Right lobe of liver (tissue), 6 donors: ENCODE measurements at regions not wholly inside any gene's neighbourhood (a gene's known extent, or its start where the extent isn't known, plus 50 kb on each side); places are given as distances from the start of the nearest gene placed in this dataset.

Source experiments
- ATAC-seq, 4 donors: fragments of 200-7000 bp; cut with Tn5 transposase; one replicate each; pipeline ENCODE4 v1.9.1; 2020; ENCODE audit warnings: mild to moderate bottlenecking in 4 of 4, moderate library complexity in 4 of 4
- DNase-seq, 3 donors: peaks; one replicate each; pipeline ENCODE4 v3.0.0-alpha.2; 2020
- H3K27ac ChIP-seq, 3 donors: fragments of 200-600 bp; one replicate each; pipeline ENCODE4 v1.8.0; 2022
- H3K27me3 ChIP-seq, 2 donors: fragments of 200-600 bp; one replicate each; pipeline ENCODE4 v1.8.0; 2022
- H3K36me3 ChIP-seq, 4 donors: fragments of 200-600 bp; sonication (generic) in 1 of 4; one replicate each; pipeline versions ENCODE4 v1.5.1 to v1.8.0; 2017 to 2022; ENCODE audit warnings: control low read depth in 1 of 4
- H3K4me1 ChIP-seq, 4 donors: fragments of 200-600 bp; sonication (generic) in 1 of 4; one replicate each; pipeline versions ENCODE4 v1.5.1 to v1.8.0; 2017 to 2022; ENCODE audit warnings: control low read depth in 1 of 4
- H3K4me3 ChIP-seq, 3 donors: fragments of 200-600 bp; one replicate each; pipeline ENCODE4 v1.8.0; 2022
- H3K9me3 ChIP-seq, 4 donors: fragments of 200-600 bp; sonication (generic) in 1 of 4; one replicate each; pipeline versions ENCODE4 v1.5.1 to v1.8.0; 2017 to 2022; ENCODE audit warnings: control low read depth in 1 of 4
- CTCF ChIP-seq, 4 donors: fragments of 200-600 bp in 3 of 4; fragments of 450-650 bp in 1 of 4; IDR thresholded peaks; one replicate each; pipeline versions ENCODE4 v1.5.1 to v1.8.0; 2016 to 2022; ENCODE audit warnings: antibody characterized with exemption in 4 of 4, mild to moderate bottlenecking in 2 of 4
- POLR2A ChIP-seq: fragments of 450-650 bp; IDR thresholded peaks from one replicate; pipeline ENCODE4 v1.6.1; 2017; ENCODE audit warnings: antibody characterized with exemption, mild to moderate bottlenecking
- WGBS: methylation state at CpG from one replicate; pipeline ENCODE4 v1.1.6; 2018; ENCODE audit warnings: low coverage, low lambda C conversion rate; ENCODE audit not compliant: insufficient coverage; ENCODE audit errors: missing lambda C conversion rate; 5-methylcytosine and 5-hydroxymethylcytosine counted together
- intact Hi-C, 2 donors: fragments of 100-400 bp; cut with DNase I; formaldehyde crosslinking; loops; one replicate each; pipeline versions ENCODE4 v1.11.2 to v1.14.1; 2022
- donor health status: DM: no; HTN: yes; CAD: no.
- donor health status: DM: no; HTN: no; CAD: no.
- donor health status: DM: no; HTN: no; CAD: no.
- donor health status: DM: no; HTN: yes; CAD: no.
- donor health status: DM: no; HTN: yes; CAD: no.

GRCh38 chr2:168348076-168348475 is 100.7 kb upstream of the STK39 start:
- intact Hi-C loops = loop anchor here (5.0 to 10.0 kb wide), 2 partner anchors 407 to 409 kb away; no protein-coding TSS in a partner anchor
- WGBS = 63% methylated on average over 2 of the region's 2 CpGs
- Histone ChIP-seq H3K27me3 (no peaks in the 10 kb centered on the region), H3K27ac (no peak overlapping the region), H3K36me3 (no peaks in the 10 kb centered on the region), H3K9me3 (no peaks in the 10 kb centered on the region), H3K4me3 (no peak overlapping the region), H3K4me1 (peaks cover 0 to 7% (median 0%) of the 10 kb centered on the region in 4 donors)
- TF ChIP-seq POLR2A = no peak
- TF ChIP-seq CTCF (IDR thresholded peaks at IDR 0.05) = peak in 3 of 4 donors; percentile 29 to 32 (median 32)
- no peak for DNase-seq
- ATAC-seq = peak; percentile 50 to 66 (median 56)

DNA sequence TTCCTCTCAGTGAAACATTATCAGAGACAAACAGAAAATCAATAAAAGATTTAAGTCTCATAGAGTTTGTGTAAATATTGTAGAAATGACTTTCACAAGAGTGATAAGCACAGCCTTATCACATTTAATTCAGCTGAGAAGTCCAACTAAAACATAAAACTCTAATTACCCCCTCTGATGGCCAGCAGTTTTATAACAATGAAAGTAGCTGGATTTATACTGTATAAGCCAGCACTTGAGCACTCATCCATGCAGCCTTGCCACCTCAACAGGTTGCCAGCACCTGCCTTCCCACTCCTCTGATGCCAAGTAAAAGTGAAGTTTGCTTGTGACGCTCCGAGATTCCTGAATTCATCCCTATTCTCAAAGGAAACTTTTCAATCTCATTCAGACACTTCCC is 103.0 kb upstream of the STK39 start:
- intact Hi-C loops = no loop called here
- H3K36me3 ChIP-seq = no peaks in the 10 kb centered on the region
- ATAC-seq (peak; percentile 22 to 55 (median 37)), DNase-seq (no peak)
- H3K4me1 ChIP-seq = peaks cover 0 to 7% (median 0%) of the 10 kb centered on the region in 4 donors
- WGBS = 63% methylated on average over 2 of the region's 2 CpGs
- no peaks in the 10 kb centered on the region for H3K9me3 ChIP-seq
- TF ChIP-seq CTCF (IDR thresholded peaks at IDR 0.05) (peak in 3 of 4 donors; percentile 3 to 13 (median 10)), POLR2A (no peak)
- no peaks in the 10 kb centered on the region for H3K27me3 ChIP-seq
- no peak overlapping the region for H3K27ac ChIP-seq
- H3K4me3 ChIP-seq = no peak overlapping the region

DNA sequence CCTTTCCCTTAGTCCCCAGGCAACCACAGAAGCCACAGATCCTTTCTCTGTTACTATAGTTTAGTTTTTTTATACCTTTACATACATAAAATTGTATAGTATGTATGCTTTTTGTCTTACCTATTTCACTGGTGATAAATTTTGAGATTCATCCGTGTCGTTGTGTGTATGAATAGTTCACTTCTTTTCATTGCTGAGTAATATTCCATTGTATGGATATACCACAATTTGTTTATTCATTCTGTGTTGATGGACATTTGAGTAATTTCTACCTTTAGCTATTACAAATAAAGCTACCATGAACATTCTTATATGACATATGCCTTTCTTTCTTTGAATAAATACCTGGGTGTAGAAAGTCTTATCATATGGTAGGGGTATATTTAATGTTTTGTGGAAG is 102.8 kb upstream of the CERS6 start:
- Histone ChIP-seq H3K36me3 (no peaks in the 10 kb centered on the region), H3K27me3 (no peaks in the 10 kb centered on the region), H3K9me3 (no peaks in the 10 kb centered on the region), H3K4me1 (peaks cover 0 to 7% (median 0%) of the 10 kb centered on the region in 4 donors), H3K4me3 (no peak overlapping the region), H3K27ac (no peak overlapping the region)
- ATAC-seq = no peak
- 80% methylated on average over 2 of the region's 2 CpGs for WGBS
- DNase-seq = no peak
- intact Hi-C loops = no loop called here
- TF ChIP-seq CTCF (IDR thresholded peaks at IDR 0.05) (no peak), POLR2A (no peak)

DNA sequence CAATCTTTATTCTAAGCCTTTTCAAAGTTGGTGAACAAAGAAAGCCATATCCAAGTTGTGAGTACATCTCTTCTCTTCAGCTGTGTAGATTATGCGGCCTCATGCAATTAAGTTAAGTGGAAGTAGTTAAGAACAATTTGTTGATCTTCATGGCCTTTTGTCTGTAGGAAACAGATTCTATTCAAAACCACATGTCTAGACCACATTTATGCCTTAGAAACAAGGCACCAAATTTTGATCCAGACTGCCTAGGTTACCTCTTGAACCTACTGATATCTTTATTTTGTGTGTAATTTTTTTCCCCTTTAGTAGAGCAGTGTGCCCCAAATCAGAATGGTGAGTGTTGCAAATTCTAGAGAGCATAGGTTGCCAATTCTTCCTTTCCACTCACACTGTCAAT is 101.6 kb upstream of the CERS6 start:
- Histone ChIP-seq H3K27me3 (no peaks in the 10 kb centered on the region), H3K4me3 (no peak overlapping the region), H3K9me3 (no peaks in the 10 kb centered on the region), H3K4me1 (peaks cover 0 to 7% (median 0%) of the 10 kb centered on the region in 4 donors), H3K36me3 (no peaks in the 10 kb centered on the region), H3K27ac (no peak overlapping the region)
- TF ChIP-seq CTCF (IDR thresholded peaks at IDR 0.05) (no peak), POLR2A (no peak)
- intact Hi-C loops = no loop called here
- ATAC-seq (no peak), DNase-seq (no peak)
- 80% methylated on average over 1 of the region's 1 CpG for WGBS

DNA sequence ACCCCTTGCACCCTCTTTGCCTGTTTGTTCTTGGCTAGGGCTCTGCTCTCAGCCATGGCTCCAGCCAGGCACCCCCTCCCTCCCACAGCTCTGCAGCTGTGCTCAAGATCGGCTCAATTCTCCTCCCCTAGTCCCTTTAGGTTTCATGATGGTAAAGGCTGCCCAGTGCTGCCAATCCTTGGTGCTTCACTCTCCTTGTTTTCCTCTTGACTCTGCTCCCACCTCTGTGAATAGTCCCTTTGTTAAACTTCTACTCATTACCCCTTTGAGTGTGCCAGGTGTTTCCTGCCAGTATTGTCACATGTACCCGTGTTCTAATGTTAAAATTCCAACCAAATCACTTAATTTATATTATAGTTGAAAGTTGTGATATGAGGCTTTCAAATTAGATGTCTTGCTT is 101.0 kb upstream of the CERS6 start:
- H3K4me3 ChIP-seq = no peak overlapping the region
- H3K27me3 ChIP-seq = no peaks in the 10 kb centered on the region
- DNase-seq (no peak), ATAC-seq (no peak)
- H3K36me3 ChIP-seq = no peaks in the 10 kb centered on the region
- 51% methylated on average over 2 of the region's 2 CpGs for WGBS
- no peaks in the 10 kb centered on the region for H3K9me3 ChIP-seq
- TF ChIP-seq POLR2A = no peak
- TF ChIP-seq CTCF (IDR thresholded peaks at IDR 0.05) = no peak
- no peak overlapping the region for H3K27ac ChIP-seq
- intact Hi-C loops = no loop called here
- peaks cover 0 to 7% (median 0%) of the 10 kb centered on the region in 4 donors for H3K4me1 ChIP-seq
